Natural killer cell (primary cell): ENCODE measurements at regions not wholly inside any gene's neighbourhood (a gene's known extent, or its start where the extent isn't known, plus 50 kb on each side); places are given as distances from the start of the nearest gene placed in this dataset.

Source experiments
- ATAC-seq, 3 donors: fragments of 150-1000 bp in 2 of 3; fragments of 200-7000 bp in 1 of 3; cut with Tn5 transposase; 1 replicate in 1 of 3; 2 replicates in 2 of 3; pipeline ENCODE4 v1.10.0; 2021; ENCODE audit warnings: mild to moderate bottlenecking in 2 of 3, moderate library complexity in 2 of 3
- DNase-seq, 2 donors: peaks; one replicate each; pipeline versions ENCODE4 v3.0.0 to v3.0.0-alpha.2; 2013 to 2021; ENCODE audit warnings: mixed read lengths in 1 of 2
- H3K27ac ChIP-seq: one replicate; pipeline ENCODE4 v1.5.1; 2013; ENCODE audit warnings: mild to moderate bottlenecking, low read length
- H3K27me3 ChIP-seq: one replicate; pipeline ENCODE4 v1.6.1; 2013; ENCODE audit warnings: low read length; ENCODE audit not compliant: control insufficient read depth, insufficient read depth
- H3K36me3 ChIP-seq: one replicate; pipeline ENCODE4 v1.6.1; 2013; ENCODE audit warnings: low read length; ENCODE audit not compliant: control insufficient read depth, insufficient read depth
- H3K4me1 ChIP-seq: one replicate; pipeline ENCODE4 v1.6.1; 2013; ENCODE audit warnings: low read length; ENCODE audit not compliant: control insufficient read depth, insufficient read depth
- H3K4me3 ChIP-seq: one replicate; pipeline ENCODE4 v1.5.1; 2013; ENCODE audit warnings: low read length
- H3K9me3 ChIP-seq: one replicate; pipeline ENCODE4 v1.6.1; 2013; ENCODE audit warnings: low read length; ENCODE audit not compliant: control insufficient read depth, insufficient read depth
- H3K27ac Mint-ChIP-seq, 2 donors: one replicate each; pipeline ENCODE4 v1.8.0; 2022; ENCODE audit warnings: mild to moderate bottlenecking in 2 of 2, mixed read lengths in 2 of 2, moderate library complexity in 1 of 2
- H3K27me3 Mint-ChIP-seq, 2 donors: one replicate each; pipeline ENCODE4 v1.8.0; 2022; ENCODE audit warnings: low read depth in 2 of 2, mixed read lengths in 2 of 2
- H3K36me3 Mint-ChIP-seq: one replicate; pipeline ENCODE4 v1.8.0; 2022; ENCODE audit warnings: mixed read lengths
- H3K4me1 Mint-ChIP-seq, 2 donors: one replicate each; pipeline ENCODE4 v1.8.0; 2022; ENCODE audit warnings: mixed read lengths in 2 of 2
- H3K4me3 Mint-ChIP-seq: one replicate; pipeline ENCODE4 v1.8.0; 2022; ENCODE audit warnings: mild to moderate bottlenecking, moderate library complexity, mixed read lengths
- H3K9me3 Mint-ChIP-seq, 2 donors: one replicate each; pipeline ENCODE4 v1.8.0; 2022; ENCODE audit warnings: mixed read lengths in 2 of 2
- WGBS: methylation state at CpG from one replicate; pipeline ENCODE4 v1.1.7; 2013; ENCODE audit warnings: missing lambda C conversion rate; ENCODE audit not compliant: insufficient coverage; 5-methylcytosine and 5-hydroxymethylcytosine counted together
- intact Hi-C: fragments of 100-400 bp; cut with micrococcal nuclease; formaldehyde crosslinking; loops from one replicate; pipeline ENCODE4 v1.14.2; 2022
- TF ChIP-seq, protein P1 (sequence below): fragments of 200-600 bp; IDR thresholded peaks from one replicate; pipeline ENCODE4 v1.8.0; 2022; ENCODE audit warnings: antibody characterized with exemption

DNA sequence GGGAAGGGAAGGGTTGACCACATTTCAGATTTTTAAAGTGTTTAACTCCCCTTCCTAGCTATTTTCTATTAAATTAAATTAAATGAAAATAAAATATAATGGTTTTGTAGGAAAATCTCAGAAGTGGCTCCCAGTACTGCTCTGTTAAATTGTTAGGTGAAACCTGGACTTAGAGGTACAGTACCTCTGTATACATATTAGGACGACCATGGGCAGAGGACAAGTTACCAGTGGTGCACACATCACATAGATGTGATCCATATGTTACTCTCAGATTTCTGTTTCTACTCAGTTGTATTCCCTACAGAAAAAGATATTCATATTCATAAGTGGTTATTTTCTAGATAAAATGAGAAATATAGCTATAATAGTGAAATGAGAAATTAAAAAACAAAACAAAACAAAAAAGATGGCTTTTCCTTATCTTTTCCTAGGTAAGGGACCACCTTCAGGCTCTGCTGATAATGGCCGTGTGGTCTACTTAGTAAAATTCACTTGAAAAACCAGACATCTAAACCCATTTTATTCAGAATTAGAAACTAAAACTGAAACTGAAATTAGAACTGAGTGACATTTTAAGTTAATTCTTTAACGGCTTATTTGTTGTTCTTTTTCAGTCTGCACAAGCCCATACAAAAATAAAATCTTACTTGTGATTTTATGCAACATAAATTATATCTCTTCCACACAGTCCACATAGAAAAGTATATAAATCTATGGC, 832.5 kb upstream of the CHAC2 start:
- no peak overlapping the region for H3K27ac Mint-ChIP-seq
- no peaks in the 10 kb centered on the region for H3K4me1 Mint-ChIP-seq
- no peaks in the 10 kb centered on the region for H3K27me3 ChIP-seq
- H3K36me3 Mint-ChIP-seq = peaks cover 8% of the 10 kb centered on the region
- 100% methylated on average over 1 of the region's 3 CpGs for WGBS
- H3K9me3 Mint-ChIP-seq = peaks cover 13 to 24% of the 10 kb centered on the region in 2 donors
- H3K9me3 ChIP-seq = no peaks in the 10 kb centered on the region
- no peaks in the 10 kb centered on the region for H3K27me3 Mint-ChIP-seq
- H3K27ac ChIP-seq = no peak overlapping the region
- no peaks in the 10 kb centered on the region for H3K4me1 ChIP-seq
- TF ChIP-seq, protein P1, sequence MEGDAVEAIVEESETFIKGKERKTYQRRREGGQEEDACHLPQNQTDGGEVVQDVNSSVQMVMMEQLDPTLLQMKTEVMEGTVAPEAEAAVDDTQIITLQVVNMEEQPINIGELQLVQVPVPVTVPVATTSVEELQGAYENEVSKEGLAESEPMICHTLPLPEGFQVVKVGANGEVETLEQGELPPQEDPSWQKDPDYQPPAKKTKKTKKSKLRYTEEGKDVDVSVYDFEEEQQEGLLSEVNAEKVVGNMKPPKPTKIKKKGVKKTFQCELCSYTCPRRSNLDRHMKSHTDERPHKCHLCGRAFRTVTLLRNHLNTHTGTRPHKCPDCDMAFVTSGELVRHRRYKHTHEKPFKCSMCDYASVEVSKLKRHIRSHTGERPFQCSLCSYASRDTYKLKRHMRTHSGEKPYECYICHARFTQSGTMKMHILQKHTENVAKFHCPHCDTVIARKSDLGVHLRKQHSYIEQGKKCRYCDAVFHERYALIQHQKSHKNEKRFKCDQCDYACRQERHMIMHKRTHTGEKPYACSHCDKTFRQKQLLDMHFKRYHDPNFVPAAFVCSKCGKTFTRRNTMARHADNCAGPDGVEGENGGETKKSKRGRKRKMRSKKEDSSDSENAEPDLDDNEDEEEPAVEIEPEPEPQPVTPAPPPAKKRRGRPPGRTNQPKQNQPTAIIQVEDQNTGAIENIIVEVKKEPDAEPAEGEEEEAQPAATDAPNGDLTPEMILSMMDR = no peak
- H3K4me3 ChIP-seq = no peak overlapping the region
- intact Hi-C loops = no loop called here
- no peak for DNase-seq
- no peaks in the 10 kb centered on the region for H3K36me3 ChIP-seq
- H3K4me3 Mint-ChIP-seq = no peak overlapping the region
- ATAC-seq = no peak

DNA sequence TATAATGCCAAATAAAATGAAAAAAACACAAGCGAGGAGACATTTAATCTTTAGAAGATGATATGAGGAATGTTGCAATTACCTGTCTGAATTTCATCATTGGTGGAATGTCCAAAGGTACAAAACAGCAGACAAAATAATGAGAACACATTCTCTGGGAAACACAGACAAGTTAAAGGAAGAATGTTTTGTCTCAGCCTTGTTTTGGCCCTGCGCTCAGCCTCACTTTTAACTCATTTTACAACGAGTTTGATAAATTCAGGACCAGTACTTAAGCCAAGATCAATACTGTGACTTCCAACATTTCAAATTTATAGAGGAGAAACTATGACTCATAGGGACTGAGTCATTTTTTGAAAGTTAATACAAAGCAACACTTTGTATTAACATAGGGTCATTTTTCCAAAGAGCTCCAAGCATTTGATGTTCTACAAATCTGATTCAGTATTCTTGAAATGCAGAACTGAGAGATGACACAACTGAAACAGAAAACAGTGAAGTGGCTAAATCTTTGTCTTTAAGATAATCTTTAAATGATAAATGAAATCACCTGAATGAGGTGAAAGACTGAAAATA, 833.2 kb upstream of the CHAC2 start:
- Histone ChIP-seq H3K27ac (no peak overlapping the region), H3K27me3 (no peaks in the 10 kb centered on the region), H3K36me3 (no peaks in the 10 kb centered on the region), H3K4me3 (no peak overlapping the region), H3K9me3 (peaks cover 6% of the 10 kb centered on the region), H3K4me1 (no peaks in the 10 kb centered on the region)
- ATAC-seq (no peak), DNase-seq (no peak)
- Mint-ChIP-seq H3K27me3 (no peaks in the 10 kb centered on the region), H3K36me3 (peaks cover 8% of the 10 kb centered on the region), H3K4me1 (no peaks in the 10 kb centered on the region), H3K4me3 (no peak overlapping the region), H3K27ac (no peak overlapping the region), H3K9me3 (peaks cover 13 to 24% of the 10 kb centered on the region in 2 donors)
- TF ChIP-seq, protein P1 = no peak
- intact Hi-C loops = no loop called here
- 75% methylated on average over 3 of the region's 3 CpGs for WGBS

DNA sequence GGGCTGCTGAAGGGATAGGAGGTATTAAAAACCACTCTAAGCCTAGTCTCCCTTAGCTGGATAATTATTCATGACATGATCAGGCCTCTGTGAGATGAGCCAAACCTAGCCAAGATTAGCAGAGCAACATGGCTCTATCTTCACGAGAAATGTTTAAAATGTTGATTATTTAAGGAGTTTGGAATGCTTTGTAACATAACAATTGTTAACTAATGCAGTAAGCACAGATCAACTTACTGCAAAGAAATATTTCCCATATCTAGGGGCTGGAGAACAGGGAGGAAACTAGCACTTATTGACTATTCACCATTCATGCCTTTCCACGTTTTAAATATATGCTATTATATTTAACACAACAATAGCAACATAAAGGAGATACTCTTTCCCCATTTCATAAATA, 833.7 kb upstream of the CHAC2 start:
- peaks cover 8% of the 10 kb centered on the region for H3K36me3 Mint-ChIP-seq
- H3K27ac ChIP-seq = no peak overlapping the region
- H3K27ac Mint-ChIP-seq = no peak overlapping the region
- intact Hi-C loops = no loop called here
- ATAC-seq (no peak), DNase-seq (no peak)
- H3K4me3 ChIP-seq = no peak overlapping the region
- no peaks in the 10 kb centered on the region for H3K27me3 ChIP-seq
- 71% methylated on average over 1 of the region's 2 CpGs for WGBS
- H3K9me3 ChIP-seq = peaks cover 9% of the 10 kb centered on the region
- H3K4me1 ChIP-seq = no peaks in the 10 kb centered on the region
- no peaks in the 10 kb centered on the region for H3K4me1 Mint-ChIP-seq
- peaks cover 13 to 22% of the 10 kb centered on the region in 2 donors for H3K9me3 Mint-ChIP-seq
- H3K4me3 Mint-ChIP-seq = no peak overlapping the region
- no peaks in the 10 kb centered on the region for H3K36me3 ChIP-seq
- TF ChIP-seq, protein P1 = no peak
- H3K27me3 Mint-ChIP-seq = no peaks in the 10 kb centered on the region

DNA sequence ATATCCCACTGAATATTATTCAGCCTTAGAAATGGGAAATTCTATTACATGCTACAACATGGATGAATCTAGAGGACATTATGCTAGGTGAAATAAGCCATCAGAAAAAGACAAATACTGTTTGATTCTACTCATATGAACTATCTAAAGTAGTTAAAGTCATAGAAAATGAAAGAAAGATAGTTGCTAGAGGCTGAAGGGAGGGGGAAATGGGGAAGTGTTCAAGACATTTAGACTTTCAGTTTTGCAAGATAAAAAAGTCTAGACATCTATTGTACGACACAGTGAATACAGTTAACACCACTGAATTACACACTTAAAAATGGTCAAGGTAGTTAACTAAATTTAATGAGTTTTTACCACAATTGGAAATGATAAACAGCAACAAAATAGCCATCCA, 835.9 kb upstream of the CHAC2 start:
- intact Hi-C loops = no loop called here
- Mint-ChIP-seq H3K9me3 (peaks cover 15 to 19% of the 10 kb centered on the region in 2 donors), H3K27me3 (no peaks in the 10 kb centered on the region), H3K27ac (no peak overlapping the region), H3K4me1 (no peaks in the 10 kb centered on the region), H3K4me3 (no peak overlapping the region), H3K36me3 (peaks cover 8% of the 10 kb centered on the region)
- DNase-seq (no peak), ATAC-seq (no peak)
- H3K4me1 ChIP-seq = no peaks in the 10 kb centered on the region
- no peaks in the 10 kb centered on the region for H3K36me3 ChIP-seq
- no peaks in the 10 kb centered on the region for H3K27me3 ChIP-seq
- no CpG with 5 or more reads among the region's 1 CpG for WGBS
- H3K4me3 ChIP-seq = no peak overlapping the region
- H3K9me3 ChIP-seq = peaks cover 9% of the 10 kb centered on the region
- TF ChIP-seq, protein P1 = no peak
- no peak overlapping the region for H3K27ac ChIP-seq
